SU-DHL-6 (cell line): ENCODE measurements at regions not wholly inside any gene's neighbourhood (a gene's known extent, or its start where the extent isn't known, plus 50 kb on each side); places are given as distances from the start of the nearest gene placed in this dataset.

Experiments used
- EZH2phosphoT487 ChIP-seq: fragments of 200-600 bp; sonication (generic), shearing (Covaris generic); conservative IDR thresholded peaks from 2 replicates; pipeline ENCODE4 v1.6.1; 2018; ENCODE audit warnings: mild to moderate bottlenecking, antibody characterized with exemption, low read length, moderate library complexity, mixed read lengths
- TF ChIP-seq, protein P1 (sequence below): fragments of 200-600 bp; sonication (generic); IDR thresholded peaks from one replicate; pipeline ENCODE4 v1.5.1; 2017; ENCODE audit warnings: antibody characterized with exemption, mild to moderate bottlenecking, low read length, moderate library complexity; ENCODE audit not compliant: insufficient read depth, poor library complexity, severe bottlenecking

DNA sequence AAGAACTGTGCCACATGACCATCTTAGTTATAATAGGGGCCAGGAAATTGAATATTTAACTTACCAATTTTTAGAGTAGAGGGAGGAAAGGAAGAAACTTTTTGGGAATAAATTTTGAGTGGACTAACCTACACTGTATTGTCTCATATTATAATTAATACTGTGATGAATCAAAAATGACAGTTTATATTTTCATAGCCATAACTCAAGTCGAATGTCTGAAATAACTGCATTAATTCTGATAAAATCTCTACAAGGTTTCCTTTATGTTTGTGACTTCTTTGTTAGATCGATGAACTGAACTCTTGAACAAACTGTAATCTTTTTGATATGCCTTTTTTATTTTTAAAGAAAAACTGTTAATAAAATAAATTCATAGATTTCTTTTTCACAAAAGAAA, 132.8 kb upstream of the DPH6 start:
- TF ChIP-seq, protein P1, sequence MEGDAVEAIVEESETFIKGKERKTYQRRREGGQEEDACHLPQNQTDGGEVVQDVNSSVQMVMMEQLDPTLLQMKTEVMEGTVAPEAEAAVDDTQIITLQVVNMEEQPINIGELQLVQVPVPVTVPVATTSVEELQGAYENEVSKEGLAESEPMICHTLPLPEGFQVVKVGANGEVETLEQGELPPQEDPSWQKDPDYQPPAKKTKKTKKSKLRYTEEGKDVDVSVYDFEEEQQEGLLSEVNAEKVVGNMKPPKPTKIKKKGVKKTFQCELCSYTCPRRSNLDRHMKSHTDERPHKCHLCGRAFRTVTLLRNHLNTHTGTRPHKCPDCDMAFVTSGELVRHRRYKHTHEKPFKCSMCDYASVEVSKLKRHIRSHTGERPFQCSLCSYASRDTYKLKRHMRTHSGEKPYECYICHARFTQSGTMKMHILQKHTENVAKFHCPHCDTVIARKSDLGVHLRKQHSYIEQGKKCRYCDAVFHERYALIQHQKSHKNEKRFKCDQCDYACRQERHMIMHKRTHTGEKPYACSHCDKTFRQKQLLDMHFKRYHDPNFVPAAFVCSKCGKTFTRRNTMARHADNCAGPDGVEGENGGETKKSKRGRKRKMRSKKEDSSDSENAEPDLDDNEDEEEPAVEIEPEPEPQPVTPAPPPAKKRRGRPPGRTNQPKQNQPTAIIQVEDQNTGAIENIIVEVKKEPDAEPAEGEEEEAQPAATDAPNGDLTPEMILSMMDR = no peak
- TF ChIP-seq EZH2phosphoT487 = no peak
